Esophagus muscularis mucosa (tissue), 4 donors: ENCODE measurements at regions not wholly inside any gene's neighbourhood (a gene's known extent, or its start where the extent isn't known, plus 50 kb on each side); places are given as distances from the start of the nearest gene placed in this dataset.

ENCODE experiments used
- DNase-seq: peaks from one replicate; pipeline ENCODE4 v3.0.0-alpha.2; 2017; ENCODE audit errors: extremely low spot score
- H3K27ac ChIP-seq, 4 donors: fragments of 200-600 bp; sonication (generic); replicated peaks in 1 of 4; 1 replicate in 3 of 4; 2 replicates in 1 of 4; pipeline ENCODE4 v1.5.1; 2016 to 2019; ENCODE audit warnings: mild to moderate bottlenecking in 1 of 4
- H3K27me3 ChIP-seq, 4 donors: fragments of 200-600 bp; sonication (generic); one replicate each; pipeline versions ENCODE4 v1.5.1 to v1.6.0; 2016 to 2019
- H3K36me3 ChIP-seq, 4 donors: fragments of 200-600 bp; sonication (generic); one replicate each; pipeline ENCODE4 v1.5.1; 2016 to 2019
- H3K4me1 ChIP-seq, 4 donors: fragments of 200-600 bp; sonication (generic); one replicate each; pipeline ENCODE4 v1.5.1; 2016 to 2019
- H3K4me3 ChIP-seq, 4 donors: fragments of 200-600 bp; sonication (generic); 1 replicate in 2 of 4; 2 replicates in 2 of 4; pipeline ENCODE4 v1.5.1; 2016 to 2019; ENCODE audit warnings: mild to moderate bottlenecking in 4 of 4, moderate library complexity in 1 of 4
- H3K9me3 ChIP-seq, 4 donors: fragments of 200-600 bp; sonication (generic); 1 replicate in 3 of 4; 2 replicates in 1 of 4; pipeline ENCODE4 v1.5.1; 2016 to 2019
- CTCF ChIP-seq, 3 experiments: fragments of 200-600 bp in 2 of 3; fragments of 450-650 bp in 1 of 3; sonication (generic) in 2 of 3; IDR thresholded peaks; one replicate each; pipeline ENCODE4 v1.5.1; 2017 to 2019; ENCODE audit warnings: antibody characterized with exemption in 3 of 3, mild to moderate bottlenecking in 2 of 3, moderate library complexity in 1 of 3
- EP300 ChIP-seq: sonication (generic); formaldehyde crosslinking; IDR thresholded peaks from one replicate; pipeline ENCODE4 v1.6.1; 2017; ENCODE audit warnings: antibody characterized with exemption
- POLR2A ChIP-seq: fragments of 450-650 bp; IDR thresholded peaks from one replicate; pipeline ENCODE4 v1.6.1; 2017; ENCODE audit warnings: antibody characterized with exemption, moderate library complexity, mild to moderate bottlenecking, low read depth
- POLR2AphosphoS5 ChIP-seq, 2 donors: sonication (generic); formaldehyde crosslinking; IDR thresholded peaks; one replicate each; pipeline ENCODE4 v1.6.1; 2017; ENCODE audit warnings: antibody characterized with exemption in 2 of 2
- WGBS: methylation state at CpG from one replicate; pipeline ENCODE4 v1.1.5; 2018; 5-methylcytosine and 5-hydroxymethylcytosine counted together
- intact Hi-C: fragments of 100-400 bp; cut with DNase I; formaldehyde crosslinking; loops from one replicate; pipeline ENCODE4 v1.15.1; 2023

GRCh38 chr3:137171834-137172603 is 214.2 kb downstream of the IL20RB start:
- TF ChIP-seq POLR2A = no peak
- no peak for TF ChIP-seq EP300
- no peak for TF ChIP-seq POLR2AphosphoS5 (IDR thresholded peaks at IDR 0.05)
- no peak for TF ChIP-seq CTCF (IDR thresholded peaks at IDR 0.05)
- Histone ChIP-seq H3K27me3 (no peaks in the 10 kb centered on the region), H3K36me3 (no peaks in the 10 kb centered on the region), H3K4me3 (no peak overlapping the region), H3K27ac (no peak overlapping the region), H3K9me3 (no peaks in the 10 kb centered on the region), H3K4me1 (no peaks in the 10 kb centered on the region)
- intact Hi-C loops = no loop called here
- no peak for DNase-seq
- 77% methylated on average over 5 of the region's 5 CpGs for WGBS

- Histone ChIP-seq H3K27me3 (no peaks in the 10 kb centered on the region), H3K27ac (no peak overlapping the region), H3K36me3 (no peaks in the 10 kb centered on the region), H3K4me1 (no peaks in the 10 kb centered on the region), H3K4me3 (no peak overlapping the region), H3K9me3 (no peaks in the 10 kb centered on the region)
- no peak for DNase-seq
- 93% methylated on average over 1 of the region's 1 CpG for WGBS
- TF ChIP-seq POLR2AphosphoS5 (IDR thresholded peaks at IDR 0.05) = no peak
- TF ChIP-seq EP300 = no peak
- TF ChIP-seq POLR2A = no peak
- no peak for TF ChIP-seq CTCF (IDR thresholded peaks at IDR 0.05)
- intact Hi-C loops = no loop called here
Measured at GRCh38 chr3:137172728-137173127, 214.9 kb downstream of the IL20RB start.

- Histone ChIP-seq H3K9me3 (no peaks in the 10 kb centered on the region), H3K27ac (no peak overlapping the region), H3K4me1 (no peaks in the 10 kb centered on the region), H3K4me3 (no peak overlapping the region), H3K27me3 (no peaks in the 10 kb centered on the region), H3K36me3 (no peaks in the 10 kb centered on the region)
- intact Hi-C loops = no loop called here
- TF ChIP-seq EP300 (no peak), POLR2A (no peak), POLR2AphosphoS5 (IDR thresholded peaks at IDR 0.05) (no peak)
- 33% methylated on average over 2 of the region's 2 CpGs for WGBS
- DNase-seq = no peak
Measured at GRCh38 chr3:137174514-137174913, 216.7 kb downstream of the IL20RB start.

GRCh38 chr3:137180220-137180619 is 222.4 kb downstream of the IL20RB start:
- H3K9me3 ChIP-seq = peaks cover 0 to 15% (median 0%) of the 10 kb centered on the region in 4 donors
- 98% methylated on average over 2 of the region's 2 CpGs for WGBS
- H3K27me3 ChIP-seq = no peaks in the 10 kb centered on the region
- intact Hi-C loops = no loop called here
- no peaks in the 10 kb centered on the region for H3K36me3 ChIP-seq
- no peak overlapping the region for H3K4me3 ChIP-seq
- TF ChIP-seq EP300 (no peak), POLR2AphosphoS5 (IDR thresholded peaks at IDR 0.05) (no peak), CTCF (IDR thresholded peaks at IDR 0.05) (no peak), POLR2A (no peak)
- no peak for DNase-seq
- no peaks in the 10 kb centered on the region for H3K4me1 ChIP-seq
- no peak overlapping the region for H3K27ac ChIP-seq

- DNase-seq = no peak
- no peak overlapping the region for H3K4me3 ChIP-seq
- no peaks in the 10 kb centered on the region for H3K4me1 ChIP-seq
- no peaks in the 10 kb centered on the region for H3K36me3 ChIP-seq
- intact Hi-C loops = no loop called here
- no peak overlapping the region for H3K27ac ChIP-seq
- no peaks in the 10 kb centered on the region for H3K27me3 ChIP-seq
- TF ChIP-seq CTCF (IDR thresholded peaks at IDR 0.05) (no peak), POLR2AphosphoS5 (IDR thresholded peaks at IDR 0.05) (no peak), EP300 (no peak), POLR2A (no peak)
- 68% methylated on average over 6 of the region's 6 CpGs for WGBS
- no peaks in the 10 kb centered on the region for H3K9me3 ChIP-seq
Measured at GRCh38 chr3:137191133-137191923, 233.5 kb downstream of the IL20RB start.
